Activated T-cell treated with anti-CD3 and anti-CD28 coated beads, Interleukin-2, amount 50 U/mL, for 4 hours (primary cell): ENCODE measurements at regions not wholly inside any gene's neighbourhood (a gene's known extent, or its start where the extent isn't known, plus 50 kb on each side); places are given as distances from the start of the nearest gene placed in this dataset.

Source experiments
- ATAC-seq, 2 donors: fragments of 200-7000 bp; cut with Tn5 transposase; one replicate each; pipeline ENCODE4 v1.10.0; 2021
- DNase-seq: peaks from one replicate; pipeline ENCODE4 v3.0.0-alpha.2; 2020
- H3K27me3 Mint-ChIP-seq: one replicate; pipeline ENCODE4 v1.8.0; 2021; ENCODE audit warnings: low read depth, mixed read lengths
- H3K36me3 Mint-ChIP-seq: one replicate; pipeline ENCODE4 v1.8.0; 2022; ENCODE audit warnings: mixed read lengths; ENCODE audit not compliant: insufficient read depth
- H3K4me1 Mint-ChIP-seq: one replicate; pipeline ENCODE4 v1.8.0; 2021; ENCODE audit warnings: low read depth, mixed read lengths
- H3K4me3 Mint-ChIP-seq: one replicate; pipeline ENCODE4 v1.8.0; 2021; ENCODE audit warnings: mild to moderate bottlenecking, moderate library complexity, mixed read lengths
- H3K9me3 Mint-ChIP-seq: one replicate; pipeline ENCODE4 v1.8.0; 2021; ENCODE audit warnings: mixed read lengths

GRCh38 chr3:25117005-25117593 is 311.0 kb upstream of the RARB start:
- Mint-ChIP-seq H3K4me1 (no peaks in the 10 kb centered on the region), H3K9me3 (peaks cover 7% of the 10 kb centered on the region), H3K36me3 (no peaks in the 10 kb centered on the region), H3K4me3 (no peak overlapping the region), H3K27me3 (no peaks in the 10 kb centered on the region)
- ATAC-seq (no peak), DNase-seq (no peak)

GRCh38 chr3:25119682-25120081 is 308.4 kb upstream of the RARB start:
- Mint-ChIP-seq H3K4me3 (no peak overlapping the region), H3K9me3 (peaks cover 7% of the 10 kb centered on the region)
- ATAC-seq: no peak

GRCh38 chr3:25120665-25121064 is 307.4 kb upstream of the RARB start:
- Mint-ChIP-seq H3K27me3 (no peaks in the 10 kb centered on the region), H3K9me3 (peaks cover 14% of the 10 kb centered on the region), H3K36me3 (no peaks in the 10 kb centered on the region), H3K4me1 (no peaks in the 10 kb centered on the region), H3K4me3 (no peak overlapping the region)
- DNase-seq (no peak), ATAC-seq (no peak)

More at GRCh38 chr3:25119682-25120081, 308.4 kb upstream of the RARB start:
- DNase-seq: no peak
- Mint-ChIP-seq H3K36me3 (no peaks in the 10 kb centered on the region), H3K4me1 (no peaks in the 10 kb centered on the region), H3K27me3 (no peaks in the 10 kb centered on the region)

- Mint-ChIP-seq H3K36me3 (no peaks in the 10 kb centered on the region), H3K27me3 (no peaks in the 10 kb centered on the region), H3K4me1 (no peaks in the 10 kb centered on the region), H3K4me3 (no peak overlapping the region), H3K9me3 (peaks cover 24% of the 10 kb centered on the region)
- DNase-seq (no peak), ATAC-seq (no peak)
Observed at GRCh38 chr3:25125201-25125600, 302.9 kb upstream of the RARB start.

GRCh38 chr3:25128735-25129134 is 299.3 kb upstream of the RARB start:
- H3K4me1 Mint-ChIP-seq: no peaks in the 10 kb centered on the region
- no peak overlapping the region for H3K4me3 Mint-ChIP-seq
- ATAC-seq: no peak
- no peaks in the 10 kb centered on the region for H3K27me3 Mint-ChIP-seq
- H3K36me3 Mint-ChIP-seq: no peaks in the 10 kb centered on the region
- no peak for DNase-seq
- peaks cover 21% of the 10 kb centered on the region for H3K9me3 Mint-ChIP-seq

- Mint-ChIP-seq H3K4me3 (no peak overlapping the region), H3K36me3 (no peaks in the 10 kb centered on the region), H3K4me1 (no peaks in the 10 kb centered on the region), H3K27me3 (no peaks in the 10 kb centered on the region), H3K9me3 (peaks cover 16% of the 10 kb centered on the region)
- ATAC-seq (no peak), DNase-seq (no peak)
Observed at GRCh38 chr3:25130724-25131520, 297.1 kb upstream of the RARB start.

- no peak overlapping the region for H3K4me3 Mint-ChIP-seq
- ATAC-seq: no peak
- no peak for DNase-seq
- H3K36me3 Mint-ChIP-seq: no peaks in the 10 kb centered on the region
- H3K4me1 Mint-ChIP-seq: no peaks in the 10 kb centered on the region
- H3K9me3 Mint-ChIP-seq: peaks cover 6% of the 10 kb centered on the region
- H3K27me3 Mint-ChIP-seq: no peaks in the 10 kb centered on the region
Observed at GRCh38 chr3:25133588-25133987, 294.5 kb upstream of the RARB start.

- Mint-ChIP-seq H3K4me1 (no peaks in the 10 kb centered on the region), H3K9me3 (peaks cover 3% of the 10 kb centered on the region), H3K36me3 (no peaks in the 10 kb centered on the region), H3K4me3 (no peak overlapping the region), H3K27me3 (no peaks in the 10 kb centered on the region)
- no peak for ATAC-seq
- DNase-seq: no peak
Observed at GRCh38 chr3:25137606-25138005, 290.5 kb upstream of the RARB start.

- Mint-ChIP-seq H3K27me3 (no peaks in the 10 kb centered on the region), H3K4me3 (no peak overlapping the region), H3K36me3 (no peaks in the 10 kb centered on the region), H3K4me1 (no peaks in the 10 kb centered on the region), H3K9me3 (peaks cover 3% of the 10 kb centered on the region)
- DNase-seq (no peak), ATAC-seq (no peak)
Observed at GRCh38 chr3:25139267-25139666, 288.8 kb upstream of the RARB start.

GRCh38 chr3:25142609-25143355 is 285.3 kb upstream of the RARB start:
- ATAC-seq (no peak), DNase-seq (no peak)
- Mint-ChIP-seq H3K9me3 (peaks cover 4% of the 10 kb centered on the region), H3K27me3 (no peaks in the 10 kb centered on the region), H3K4me1 (no peaks in the 10 kb centered on the region), H3K36me3 (no peaks in the 10 kb centered on the region), H3K4me3 (no peak overlapping the region)

- H3K27me3 Mint-ChIP-seq: no peaks in the 10 kb centered on the region
- H3K4me3 Mint-ChIP-seq: no peak overlapping the region
- no peaks in the 10 kb centered on the region for H3K36me3 Mint-ChIP-seq
- no peaks in the 10 kb centered on the region for H3K4me1 Mint-ChIP-seq
- ATAC-seq (no peak), DNase-seq (no peak)
- H3K9me3 Mint-ChIP-seq: peaks cover 4% of the 10 kb centered on the region
Observed at GRCh38 chr3:25143356-25144025, 284.6 kb upstream of the RARB start.

- H3K36me3 Mint-ChIP-seq: no peaks in the 10 kb centered on the region
- H3K27me3 Mint-ChIP-seq: no peaks in the 10 kb centered on the region
- no peaks in the 10 kb centered on the region for H3K4me1 Mint-ChIP-seq
- DNase-seq: no peak
- H3K4me3 Mint-ChIP-seq: no peak overlapping the region
- no peak for ATAC-seq
- H3K9me3 Mint-ChIP-seq: peaks cover 4% of the 10 kb centered on the region
Observed at GRCh38 chr3:25144430-25144829, 283.6 kb upstream of the RARB start.

- no peaks in the 10 kb centered on the region for H3K36me3 Mint-ChIP-seq
- no peaks in the 10 kb centered on the region for H3K27me3 Mint-ChIP-seq
- H3K4me3 Mint-ChIP-seq: no peak overlapping the region
- H3K4me1 Mint-ChIP-seq: no peaks in the 10 kb centered on the region
- peaks cover 4% of the 10 kb centered on the region for H3K9me3 Mint-ChIP-seq
- ATAC-seq (no peak), DNase-seq (no peak)
Observed at GRCh38 chr3:25145176-25145575, 282.9 kb upstream of the RARB start.

GRCh38 chr3:25150199-25150598 is 277.9 kb upstream of the RARB start:
- Mint-ChIP-seq H3K9me3 (peaks cover 8% of the 10 kb centered on the region), H3K36me3 (no peaks in the 10 kb centered on the region), H3K4me1 (no peaks in the 10 kb centered on the region), H3K4me3 (no peak overlapping the region), H3K27me3 (no peaks in the 10 kb centered on the region)
- no peak for ATAC-seq
- no peak for DNase-seq
